HL-60 (cell line): ENCODE measurements at regions not wholly inside any gene's neighbourhood (a gene's known extent, or its start where the extent isn't known, plus 50 kb on each side); places are given as distances from the start of the nearest gene placed in this dataset.

Experiments
- CTCF ChIP-seq: IDR thresholded peaks from one replicate; pipeline ENCODE4 v1.5.1; 2011; ENCODE audit warnings: low read length, control low read depth, inconsistent platforms; ENCODE audit not compliant: insufficient read depth
- GABPA ChIP-seq: IDR thresholded peaks from 2 replicates; pipeline ENCODE4 v1.6.1; 2012; ENCODE audit warnings: low read depth
- POLR2AphosphoS5 ChIP-seq: IDR thresholded peaks from 2 replicates; pipeline ENCODE4 v1.6.1; 2012; ENCODE audit warnings: low read depth
- REST ChIP-seq: IDR thresholded peaks from 2 replicates; pipeline ENCODE4 v1.6.1; 2012; ENCODE audit warnings: low read depth; ENCODE audit not compliant: insufficient replicate concordance

- TF ChIP-seq CTCF (no peak), REST (no peak), POLR2AphosphoS5 (no peak), GABPA (no peak)
These were observed 181.8 kb upstream of the MAOA start for GRCh38 chrX:43474321-43474720.
